ENCODE measurements at regions not wholly inside any gene's neighbourhood (a gene's known extent, or its start where the extent isn't known, plus 50 kb on each side); places are given as distances from the start of the nearest gene placed in this dataset.
"Not testable (repeated sequence)": the region's sequence is repeated elsewhere in the genome, so short reads cannot be mapped to it uniquely, and the experiment has no call there.

GRCh38 chrX:150119323-150119722 lies 181.0 kb upstream of the EOLA2 start:
- Histone ChIP-seq H3K4me3 (no peak overlapping the region), H3K27ac (ENCODE audit: low read depth in 1 of 2, low read length in 1 of 2) (no peak overlapping the region), H3K9ac (ENCODE audit: insufficient read depth in 1 of 2, low read length in 2 of 2) (no peak overlapping the region), H3K4me1 (ENCODE audit: control insufficient read depth in 5 of 5, insufficient read depth in 5 of 5, low read length in 5 of 5) (peaks cover 0 to 6% (median 0%) of the 10 kb centered on the region in 5 donors), H3K27me3 (ENCODE audit: control insufficient read depth in 3 of 3, insufficient read depth in 3 of 3, low read length in 2 of 3) (no peaks in the 10 kb centered on the region), H3K36me3 (ENCODE audit: control insufficient read depth in 4 of 4, insufficient read depth in 4 of 4, low read length in 4 of 4) (no peaks in the 10 kb centered on the region), H3K9me3 (ENCODE audit: control insufficient read depth in 4 of 4, insufficient read depth in 3 of 4, low read length in 3 of 4) (peaks cover 0 to 2% (median 0%) of the 10 kb centered on the region in 4 donors)
- TF ChIP-seq CTCF (IDR thresholded peaks at IDR 0.05; ENCODE audit: control extremely low read depth, extremely low read depth) = no peak
- WGBS, 2 donors = 68 to 83% methylated on average over 2 of the region's 2 CpGs
- ATAC-seq (ENCODE audit: insufficient read depth, low FRiP score) (no peak), DNase-seq (no peak)

GRCh38 chrX:150125045-150125444 lies 186.8 kb upstream of the EOLA2 start:
- H3K4me1 ChIP-seq (ENCODE audit: control insufficient read depth in 5 of 5, insufficient read depth in 5 of 5, low read length in 5 of 5); H3K27ac ChIP-seq (ENCODE audit: low read depth in 1 of 2, low read length in 1 of 2); H3K9ac ChIP-seq (ENCODE audit: insufficient read depth in 1 of 2, low read length in 2 of 2); H3K4me3 ChIP-seq; H3K27me3 ChIP-seq (ENCODE audit: control insufficient read depth in 3 of 3, insufficient read depth in 3 of 3, low read length in 2 of 3); H3K36me3 ChIP-seq (ENCODE audit: control insufficient read depth in 4 of 4, insufficient read depth in 4 of 4, low read length in 4 of 4); DNase-seq; H3K9me3 ChIP-seq (ENCODE audit: control insufficient read depth in 4 of 4, insufficient read depth in 3 of 4, low read length in 3 of 4); ATAC-seq (ENCODE audit: insufficient read depth, low FRiP score): not testable (repeated sequence)
- 88% methylated on average over 2 of the region's 2 CpGs for WGBS, 2 donors

GRCh38 chrX:150127216-150127615 lies 188.9 kb upstream of the EOLA2 start:
- no peaks in the 10 kb centered on the region for H3K27me3 ChIP-seq (ENCODE audit: control insufficient read depth in 3 of 3, insufficient read depth in 3 of 3, low read length in 2 of 3)
- no peak for DNase-seq
- H3K9me3 ChIP-seq (ENCODE audit: control insufficient read depth in 4 of 4, insufficient read depth in 3 of 4, low read length in 3 of 4) = peaks cover 0 to 2% (median 0%) of the 10 kb centered on the region in 4 donors
- 67 to 94% methylated on average over 3 of the region's 3 CpGs for WGBS, 2 donors
- ATAC-seq (ENCODE audit: insufficient read depth, low FRiP score) = no peak
- H3K4me3 ChIP-seq = no peak overlapping the region
- no peak for TF ChIP-seq CTCF (IDR thresholded peaks at IDR 0.05; ENCODE audit: control extremely low read depth, extremely low read depth)
- H3K9ac ChIP-seq (ENCODE audit: insufficient read depth in 1 of 2, low read length in 2 of 2) = no peak overlapping the region
- no peak overlapping the region for H3K27ac ChIP-seq (ENCODE audit: low read depth in 1 of 2, low read length in 1 of 2)
- H3K36me3 ChIP-seq (ENCODE audit: control insufficient read depth in 4 of 4, insufficient read depth in 4 of 4, low read length in 4 of 4) = no peaks in the 10 kb centered on the region
- H3K4me1 ChIP-seq (ENCODE audit: control insufficient read depth in 5 of 5, insufficient read depth in 5 of 5, low read length in 5 of 5) = no peaks in the 10 kb centered on the region

GRCh38 chrX:150143721-150144440 lies 205.6 kb upstream of the EOLA2 start:
- Histone ChIP-seq H3K36me3 (ENCODE audit: control insufficient read depth in 4 of 4, insufficient read depth in 4 of 4, low read length in 4 of 4) (no peaks in the 10 kb centered on the region), H3K9me3 (ENCODE audit: control insufficient read depth in 4 of 4, insufficient read depth in 3 of 4, low read length in 3 of 4) (peaks cover 0 to 3% (median 0%) of the 10 kb centered on the region in 4 donors), H3K9ac (ENCODE audit: insufficient read depth in 1 of 2, low read length in 2 of 2) (no peak overlapping the region), H3K4me3 (no peak overlapping the region), H3K27me3 (ENCODE audit: control insufficient read depth in 3 of 3, insufficient read depth in 3 of 3, low read length in 2 of 3) (no peaks in the 10 kb centered on the region), H3K4me1 (ENCODE audit: control insufficient read depth in 5 of 5, insufficient read depth in 5 of 5, low read length in 5 of 5) (no peaks in the 10 kb centered on the region), H3K27ac (ENCODE audit: low read depth in 1 of 2, low read length in 1 of 2) (no peak overlapping the region)
- ATAC-seq (ENCODE audit: insufficient read depth, low FRiP score) = no peak
- TF ChIP-seq CTCF (IDR thresholded peaks at IDR 0.05; ENCODE audit: control extremely low read depth, extremely low read depth) = no peak
- 59 to 68% methylated on average over 4 of the region's 4 CpGs for WGBS, 2 donors
- DNase-seq = no peak
